ENCODE measurements at regions not wholly inside any gene's neighbourhood (a gene's known extent, or its start where the extent isn't known, plus 50 kb on each side); places are given as distances from the start of the nearest gene placed in this dataset.

DNA sequence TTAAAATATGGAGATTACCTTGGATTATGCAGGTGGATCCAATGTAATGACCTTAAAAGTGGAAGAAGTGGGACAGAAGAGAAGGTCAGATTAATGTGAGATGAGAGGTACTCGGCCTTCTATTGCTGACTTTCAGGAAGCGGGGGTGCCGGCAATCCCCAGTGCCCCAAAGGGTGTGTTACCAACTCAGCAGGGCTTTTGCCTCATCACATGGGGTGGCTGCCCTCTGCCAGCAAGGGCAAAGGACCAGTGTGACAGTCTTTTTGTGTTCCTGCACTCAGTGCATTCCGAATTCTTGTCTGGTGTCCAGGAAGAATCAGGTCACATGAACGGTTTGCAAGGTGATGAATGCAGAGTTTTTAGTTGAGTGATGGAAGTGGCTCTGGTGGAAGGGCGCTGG, 624.2 kb downstream of the COL12A1 start:
- Histone ChIP-seq H3K36me3 (ENCODE audit: control insufficient read depth, insufficient read depth, low read length) (no peaks in the 10 kb centered on the region), H3K4me3 (ENCODE audit: low read depth, low read length) (no peak overlapping the region), H3K27me3 (ENCODE audit: control insufficient read depth, insufficient read depth, low read length) (no peaks in the 10 kb centered on the region)
- DNase-seq (ENCODE audit: low read depth) = no peak
- CTCF ChIA-PET = no interaction called here
- POLR2A ChIA-PET = no interaction called here
- TF ChIP-seq, protein P1, sequence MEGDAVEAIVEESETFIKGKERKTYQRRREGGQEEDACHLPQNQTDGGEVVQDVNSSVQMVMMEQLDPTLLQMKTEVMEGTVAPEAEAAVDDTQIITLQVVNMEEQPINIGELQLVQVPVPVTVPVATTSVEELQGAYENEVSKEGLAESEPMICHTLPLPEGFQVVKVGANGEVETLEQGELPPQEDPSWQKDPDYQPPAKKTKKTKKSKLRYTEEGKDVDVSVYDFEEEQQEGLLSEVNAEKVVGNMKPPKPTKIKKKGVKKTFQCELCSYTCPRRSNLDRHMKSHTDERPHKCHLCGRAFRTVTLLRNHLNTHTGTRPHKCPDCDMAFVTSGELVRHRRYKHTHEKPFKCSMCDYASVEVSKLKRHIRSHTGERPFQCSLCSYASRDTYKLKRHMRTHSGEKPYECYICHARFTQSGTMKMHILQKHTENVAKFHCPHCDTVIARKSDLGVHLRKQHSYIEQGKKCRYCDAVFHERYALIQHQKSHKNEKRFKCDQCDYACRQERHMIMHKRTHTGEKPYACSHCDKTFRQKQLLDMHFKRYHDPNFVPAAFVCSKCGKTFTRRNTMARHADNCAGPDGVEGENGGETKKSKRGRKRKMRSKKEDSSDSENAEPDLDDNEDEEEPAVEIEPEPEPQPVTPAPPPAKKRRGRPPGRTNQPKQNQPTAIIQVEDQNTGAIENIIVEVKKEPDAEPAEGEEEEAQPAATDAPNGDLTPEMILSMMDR (IDR thresholded peaks at IDR 0.05; ENCODE audit: insufficient read depth, low read depth, low read length) = no peak

DNA sequence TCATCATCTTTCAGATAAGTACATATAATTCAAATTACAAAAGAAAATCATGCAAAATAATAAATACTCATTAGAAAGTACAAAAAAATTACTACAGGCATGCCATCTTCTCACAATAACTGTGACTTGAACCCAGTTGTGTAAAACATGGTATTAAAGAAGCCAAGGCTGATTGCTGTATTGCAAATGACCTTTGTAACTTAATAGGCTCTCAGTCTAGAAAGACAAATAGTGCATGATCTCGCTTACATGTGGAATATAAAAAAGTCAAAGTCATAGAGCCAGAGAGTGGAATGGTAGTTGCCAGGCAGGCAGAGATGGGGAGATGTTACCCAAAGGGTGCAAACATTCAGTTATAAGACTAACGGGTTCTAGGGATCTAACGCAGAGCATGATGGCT, 626.1 kb downstream of the COL12A1 start:
- no peaks in the 10 kb centered on the region for H3K36me3 ChIP-seq (ENCODE audit: control insufficient read depth, insufficient read depth, low read length)
- ChIA-PET CTCF (no interaction called here), POLR2A (no interaction called here)
- TF ChIP-seq, protein P1 (IDR thresholded peaks at IDR 0.05; ENCODE audit: insufficient read depth, low read depth, low read length) = no peak
- H3K4me3 ChIP-seq (ENCODE audit: low read depth, low read length) = no peak overlapping the region
- H3K27me3 ChIP-seq (ENCODE audit: control insufficient read depth, insufficient read depth, low read length) = no peaks in the 10 kb centered on the region
- DNase-seq (ENCODE audit: low read depth) = no peak

DNA sequence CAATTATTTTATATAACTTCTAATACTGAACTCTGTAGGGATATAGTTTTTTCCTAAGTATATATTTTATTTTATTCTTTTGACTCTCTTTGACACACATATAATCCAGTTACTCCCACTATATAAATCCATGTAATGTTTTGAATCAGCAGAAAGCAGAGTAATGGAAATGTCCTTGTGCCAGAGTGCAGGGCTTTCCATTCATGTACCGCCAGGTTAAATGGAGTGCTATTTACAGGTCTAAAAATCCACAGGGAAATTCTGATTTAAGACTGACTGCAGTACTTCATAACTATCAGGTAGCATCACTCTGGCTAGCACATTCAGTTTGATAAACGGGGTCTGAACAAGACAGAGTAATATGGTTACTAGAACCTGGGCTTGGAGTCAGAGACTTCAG, 626.8 kb downstream of the COL12A1 start:
- Histone ChIP-seq H3K27me3 (ENCODE audit: control insufficient read depth, insufficient read depth, low read length) (no peaks in the 10 kb centered on the region), H3K4me3 (ENCODE audit: low read depth, low read length) (no peak overlapping the region), H3K36me3 (ENCODE audit: control insufficient read depth, insufficient read depth, low read length) (no peaks in the 10 kb centered on the region)
- CTCF ChIA-PET = no interaction called here
- POLR2A ChIA-PET = no interaction called here
- TF ChIP-seq, protein P1 (IDR thresholded peaks at IDR 0.05; ENCODE audit: insufficient read depth, low read depth, low read length) = no peak
- no peak for DNase-seq (ENCODE audit: low read depth)

DNA sequence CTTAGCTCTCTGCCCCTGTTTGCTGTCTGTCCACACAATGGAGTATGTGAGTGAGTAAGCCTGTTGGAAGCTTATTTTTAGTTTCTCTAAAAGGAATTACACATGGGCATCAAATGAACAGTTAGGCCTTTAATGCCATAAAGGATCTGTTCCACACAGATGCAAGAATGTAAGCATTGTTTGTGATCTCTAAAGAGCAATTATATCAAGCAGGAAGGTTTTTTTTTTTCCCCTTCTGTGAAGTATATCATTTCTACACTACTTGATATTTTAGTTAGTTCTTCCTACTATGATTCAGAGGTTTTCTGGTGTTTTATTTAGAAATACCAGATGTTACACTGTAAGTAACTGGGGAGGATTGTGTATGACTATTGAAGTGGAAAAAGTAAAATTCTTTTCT, 627.5 kb downstream of the COL12A1 start:
- peak; percentile 77 for DNase-seq (ENCODE audit: low read depth)
- Histone ChIP-seq H3K27me3 (ENCODE audit: control insufficient read depth, insufficient read depth, low read length) (no peaks in the 10 kb centered on the region), H3K36me3 (ENCODE audit: control insufficient read depth, insufficient read depth, low read length) (no peaks in the 10 kb centered on the region), H3K4me3 (ENCODE audit: low read depth, low read length) (no peak overlapping the region)
- ChIA-PET POLR2A (interaction anchor here (0.5 to 0.7 kb wide), 3 partner anchors 26 to 592 kb away, joined by 6 to 12 read pairs (median 8); no protein-coding TSS in a partner anchor), CTCF (no interaction called here)
- TF ChIP-seq, protein P1 (IDR thresholded peaks at IDR 0.05; ENCODE audit: insufficient read depth, low read depth, low read length) = no peak

DNA sequence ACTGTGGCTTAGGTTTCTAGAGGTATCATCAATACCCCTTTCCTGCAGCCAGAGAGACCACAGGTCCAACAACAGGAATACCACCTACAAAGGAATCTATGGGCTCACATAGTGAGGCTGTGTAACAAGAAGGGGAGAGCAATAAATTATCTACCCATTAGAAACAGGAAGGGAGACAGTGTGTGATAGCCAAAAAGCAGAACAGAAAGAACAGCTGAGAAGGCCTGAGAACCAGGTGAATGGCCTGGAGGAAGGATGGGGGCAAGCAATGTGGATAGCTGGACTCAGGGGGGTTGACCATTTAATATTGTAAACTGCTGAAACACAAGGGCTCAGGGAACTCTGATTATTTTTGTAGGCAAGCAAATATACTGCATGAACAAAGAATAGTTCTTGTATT, 628.2 kb downstream of the COL12A1 start:
- Histone ChIP-seq H3K4me3 (ENCODE audit: low read depth, low read length) (no peak overlapping the region), H3K27me3 (ENCODE audit: control insufficient read depth, insufficient read depth, low read length) (no peaks in the 10 kb centered on the region), H3K36me3 (ENCODE audit: control insufficient read depth, insufficient read depth, low read length) (no peaks in the 10 kb centered on the region)
- TF ChIP-seq, protein P1 (IDR thresholded peaks at IDR 0.05; ENCODE audit: insufficient read depth, low read depth, low read length) = no peak
- no peak for DNase-seq (ENCODE audit: low read depth)
- ChIA-PET CTCF (no interaction called here), POLR2A (interaction anchor here (0.5 to 0.7 kb wide), 2 partner anchors 26 to 378 kb away, joined by 6 to 12 read pairs; no protein-coding TSS in a partner anchor)

All from BJ (cell line).